ENCODE measurements at regions not wholly inside any gene's neighbourhood (a gene's known extent, or its start where the extent isn't known, plus 50 kb on each side); places are given as distances from the start of the nearest gene placed in this dataset.

DNA sequence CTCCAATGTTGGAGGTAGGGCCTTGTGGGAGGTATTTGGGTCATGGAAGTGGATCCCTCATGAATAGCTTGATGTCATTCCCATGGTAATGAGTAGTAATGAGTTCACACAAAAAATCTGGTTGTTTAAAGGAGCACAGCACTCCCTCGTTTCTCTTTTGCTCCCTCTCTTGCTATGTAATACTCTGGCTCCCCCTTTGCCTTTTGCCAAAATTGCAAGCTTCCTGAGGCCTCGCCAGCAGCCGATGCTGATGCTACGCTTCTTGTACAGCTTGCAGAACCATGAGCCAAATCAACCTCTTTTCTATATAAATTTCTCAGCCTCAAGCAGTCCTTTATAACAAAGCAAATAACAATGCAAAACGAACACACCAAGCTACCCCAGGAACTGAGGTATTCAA, 80.9 kb downstream of the LHX9 start:
- no peak for TF ChIP-seq CTCF (IDR thresholded peaks at IDR 0.05)

- TF ChIP-seq CTCF (IDR thresholded peaks at IDR 0.05), result no peak
Observed at GRCh38 chr1:198001776-198002408, 84.7 kb downstream of the LHX9 start.

DNA sequence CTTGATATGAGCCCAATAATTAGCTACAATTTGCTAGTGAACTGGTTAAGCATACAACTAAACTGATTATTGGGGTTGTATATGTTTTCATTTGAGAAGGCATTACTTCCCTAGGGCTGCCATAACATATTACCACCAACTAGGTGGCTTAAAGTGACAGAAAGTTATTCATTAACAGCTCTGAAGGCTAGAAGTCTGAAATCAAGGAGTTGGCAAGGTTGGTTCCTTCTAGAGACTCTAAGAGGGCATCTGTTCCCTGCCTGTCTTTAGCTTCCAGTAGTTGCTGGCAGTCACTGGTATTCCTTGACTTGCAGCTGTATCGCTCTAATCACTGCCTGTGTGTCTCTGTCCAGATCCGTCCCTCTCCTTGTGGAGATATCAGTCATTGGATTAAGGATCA, 86.3 kb downstream of the LHX9 start:
- no peak for TF ChIP-seq CTCF (IDR thresholded peaks at IDR 0.05)

DNA sequence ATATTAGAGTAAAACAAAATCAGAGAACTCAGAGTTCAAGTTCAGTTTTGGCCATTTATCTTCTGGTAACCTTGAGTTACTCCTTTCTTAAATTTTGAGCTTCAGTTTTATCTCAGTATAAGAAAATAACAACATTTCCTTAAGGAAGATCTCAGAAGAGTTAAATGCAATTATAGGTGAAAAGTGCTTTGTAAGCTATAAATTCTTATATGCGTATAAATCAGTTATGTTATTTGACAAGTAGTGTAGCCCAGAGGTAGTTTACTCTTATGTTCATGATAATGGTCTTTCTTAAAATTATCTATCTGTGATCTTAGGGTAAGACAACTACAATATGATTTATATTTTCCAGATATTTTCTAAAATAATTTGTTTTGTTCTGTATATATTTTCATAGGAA, 89.8 kb downstream of the LHX9 start:
- no peak for TF ChIP-seq CTCF (IDR thresholded peaks at IDR 0.05)

DNA sequence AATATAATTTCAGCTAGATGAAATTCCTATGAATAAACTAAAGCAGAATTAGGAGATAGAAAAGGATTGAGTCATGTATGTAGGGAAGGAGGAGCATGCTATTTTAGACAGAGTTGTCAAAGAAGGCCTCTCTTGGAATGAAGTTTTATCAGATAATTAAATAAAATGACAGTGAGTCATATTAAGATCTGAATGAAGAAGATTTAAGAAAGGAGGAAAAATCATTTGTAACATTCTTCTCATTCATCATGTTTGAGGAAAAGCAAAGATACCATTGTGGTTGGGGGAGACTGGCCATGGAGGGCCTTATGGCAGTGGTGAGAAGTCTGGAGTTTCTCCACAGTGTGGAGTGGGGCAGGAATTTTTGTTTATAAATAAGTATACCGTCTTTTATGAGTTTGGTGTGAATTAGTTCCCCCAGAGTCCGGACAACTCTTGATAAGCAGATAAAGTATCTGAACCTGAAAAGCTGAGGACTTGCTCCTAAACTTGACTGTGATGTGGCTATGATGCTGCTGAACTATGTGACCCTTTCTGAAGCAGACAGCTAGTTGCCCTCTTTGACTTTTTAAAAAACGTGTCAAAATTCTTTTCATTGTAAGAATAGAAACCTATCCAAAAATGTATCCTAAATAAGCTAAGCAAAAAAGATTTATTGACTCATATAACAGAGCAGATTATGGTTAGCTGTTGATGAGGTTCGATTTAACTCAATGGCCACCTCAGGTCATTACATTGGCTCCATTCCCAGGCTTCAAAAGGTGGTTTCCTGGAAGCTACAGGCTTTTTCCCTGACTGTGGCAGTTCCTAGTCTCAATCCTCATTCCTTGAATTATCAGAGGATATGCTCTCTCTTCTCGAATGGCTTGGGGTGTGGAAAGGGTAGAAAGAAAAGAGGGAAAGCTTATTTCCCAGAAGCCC, 90.8 kb downstream of the LHX9 start:
- no peak for TF ChIP-seq CTCF (IDR thresholded peaks at IDR 0.05)

GRCh38 chr1:198014355-198014754, 97.2 kb downstream of the LHX9 start:
- no peak for TF ChIP-seq CTCF (IDR thresholded peaks at IDR 0.05)

DNA sequence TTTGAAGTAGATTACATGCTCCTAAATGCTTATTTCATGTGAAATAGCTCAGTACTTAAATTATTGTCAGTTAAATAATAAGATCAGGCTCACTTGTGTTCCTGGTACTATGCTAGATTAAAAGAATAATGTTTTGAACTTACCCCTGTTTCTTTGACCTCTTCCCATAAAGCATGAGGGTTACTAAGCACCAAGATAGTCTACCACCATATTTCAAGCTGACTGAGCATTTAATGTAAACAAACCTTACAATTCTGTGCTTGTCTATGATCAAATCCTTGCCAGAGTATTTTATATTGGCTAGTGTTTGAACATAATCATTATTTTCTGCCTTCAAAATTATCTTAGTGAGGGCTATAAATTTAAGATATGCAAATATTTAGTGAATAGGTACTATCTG, 98.1 kb downstream of the LHX9 start:
- no peak for TF ChIP-seq CTCF (IDR thresholded peaks at IDR 0.05)

Measured in LNCAP (cell line).